ENCODE measurements at regions not wholly inside any gene's neighbourhood (a gene's known extent, or its start where the extent isn't known, plus 50 kb on each side); places are given as distances from the start of the nearest gene placed in this dataset.

GRCh38 chr4:103375278-103375677 lies 177.1 kb upstream of the CENPE start:
- TF ChIP-seq ZFX (IDR thresholded peaks at IDR 0.05; ENCODE audit: borderline replicate concordance): no peak
- TF ChIP-seq, protein P1, sequence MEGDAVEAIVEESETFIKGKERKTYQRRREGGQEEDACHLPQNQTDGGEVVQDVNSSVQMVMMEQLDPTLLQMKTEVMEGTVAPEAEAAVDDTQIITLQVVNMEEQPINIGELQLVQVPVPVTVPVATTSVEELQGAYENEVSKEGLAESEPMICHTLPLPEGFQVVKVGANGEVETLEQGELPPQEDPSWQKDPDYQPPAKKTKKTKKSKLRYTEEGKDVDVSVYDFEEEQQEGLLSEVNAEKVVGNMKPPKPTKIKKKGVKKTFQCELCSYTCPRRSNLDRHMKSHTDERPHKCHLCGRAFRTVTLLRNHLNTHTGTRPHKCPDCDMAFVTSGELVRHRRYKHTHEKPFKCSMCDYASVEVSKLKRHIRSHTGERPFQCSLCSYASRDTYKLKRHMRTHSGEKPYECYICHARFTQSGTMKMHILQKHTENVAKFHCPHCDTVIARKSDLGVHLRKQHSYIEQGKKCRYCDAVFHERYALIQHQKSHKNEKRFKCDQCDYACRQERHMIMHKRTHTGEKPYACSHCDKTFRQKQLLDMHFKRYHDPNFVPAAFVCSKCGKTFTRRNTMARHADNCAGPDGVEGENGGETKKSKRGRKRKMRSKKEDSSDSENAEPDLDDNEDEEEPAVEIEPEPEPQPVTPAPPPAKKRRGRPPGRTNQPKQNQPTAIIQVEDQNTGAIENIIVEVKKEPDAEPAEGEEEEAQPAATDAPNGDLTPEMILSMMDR (IDR thresholded peaks at IDR 0.05): no peak
- H3K27ac ChIP-seq: no peak overlapping the region

DNA sequence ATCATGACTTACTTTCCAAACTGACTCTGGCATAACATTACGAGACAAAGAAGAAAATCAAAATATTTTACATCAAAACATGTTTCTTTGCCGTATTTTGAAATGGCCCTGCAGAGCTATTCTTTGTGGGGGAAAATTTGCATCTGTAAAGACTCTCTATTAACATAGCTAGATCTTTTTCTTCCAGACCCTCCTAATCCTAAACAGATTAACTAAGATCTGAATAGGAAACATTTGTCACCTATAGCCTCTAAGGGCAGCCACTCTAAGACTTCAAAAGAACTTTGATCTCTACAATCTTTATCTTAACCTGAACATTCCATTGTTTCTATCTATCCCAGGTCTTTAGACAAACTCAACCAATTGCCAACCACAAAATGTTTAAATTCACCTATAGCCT lies 176.6 kb upstream of the CENPE start:
- no peak overlapping the region for H3K27ac ChIP-seq
- TF ChIP-seq ZFX (IDR thresholded peaks at IDR 0.05; ENCODE audit: borderline replicate concordance): no peak
- TF ChIP-seq, protein P1 (IDR thresholded peaks at IDR 0.05): no peak

GRCh38 chr4:103374306-103374705 lies 176.2 kb upstream of the CENPE start:
- TF ChIP-seq, protein P1 (IDR thresholded peaks at IDR 0.05): no peak
- no peak for TF ChIP-seq ZFX (IDR thresholded peaks at IDR 0.05; ENCODE audit: borderline replicate concordance)
- H3K27ac ChIP-seq: no peak overlapping the region

GRCh38 chr4:103372002-103372558 lies 173.9 kb upstream of the CENPE start:
- H3K27ac ChIP-seq: no peak overlapping the region
- TF ChIP-seq, protein P1 (IDR thresholded peaks at IDR 0.05): no peak
- TF ChIP-seq ZFX (IDR thresholded peaks at IDR 0.05; ENCODE audit: borderline replicate concordance): no peak

DNA sequence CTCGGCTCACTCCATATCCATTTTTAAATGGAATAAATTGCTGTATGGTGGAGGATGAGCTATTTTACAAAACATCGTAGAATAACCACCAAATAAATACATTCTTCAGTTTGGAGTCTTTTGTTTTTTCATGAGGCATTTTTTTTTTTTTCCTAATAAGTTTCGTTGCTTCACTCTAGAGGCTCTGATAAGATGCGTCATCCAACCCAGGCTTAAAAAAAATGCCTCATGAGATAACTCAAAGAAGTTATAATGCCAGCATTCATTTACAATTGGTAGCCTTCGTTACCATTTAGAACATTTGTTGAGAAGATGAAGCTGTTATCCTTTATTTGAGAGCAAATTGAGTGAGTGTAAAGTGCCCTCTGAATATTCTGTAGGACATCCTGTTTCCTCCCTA lies 172.2 kb upstream of the CENPE start:
- TF ChIP-seq ZFX (IDR thresholded peaks at IDR 0.05; ENCODE audit: borderline replicate concordance): no peak
- TF ChIP-seq, protein P1 (IDR thresholded peaks at IDR 0.05): no peak
- no peak overlapping the region for H3K27ac ChIP-seq

GRCh38 chr4:103365285-103365684 lies 167.1 kb upstream of the CENPE start:
- no peak overlapping the region for H3K27ac ChIP-seq
- TF ChIP-seq ZFX (IDR thresholded peaks at IDR 0.05; ENCODE audit: borderline replicate concordance): no peak
- TF ChIP-seq, protein P1 (IDR thresholded peaks at IDR 0.05): no peak

GRCh38 chr4:103364083-103364482 lies 165.9 kb upstream of the CENPE start:
- H3K27ac ChIP-seq: no peak overlapping the region
- TF ChIP-seq, protein P1 (IDR thresholded peaks at IDR 0.05): no peak
- TF ChIP-seq ZFX (IDR thresholded peaks at IDR 0.05; ENCODE audit: borderline replicate concordance): no peak

All from 22Rv1 (cell line).